Inflammatory macrophage (primary cell): ENCODE measurements at regions not wholly inside any gene's neighbourhood (a gene's known extent, or its start where the extent isn't known, plus 50 kb on each side); places are given as distances from the start of the nearest gene placed in this dataset.

ENCODE experiments used
- DNase-seq, 2 donors: peaks; one replicate each; pipeline ENCODE4 v3.0.0-alpha.2; 2020 to 2022

DNA sequence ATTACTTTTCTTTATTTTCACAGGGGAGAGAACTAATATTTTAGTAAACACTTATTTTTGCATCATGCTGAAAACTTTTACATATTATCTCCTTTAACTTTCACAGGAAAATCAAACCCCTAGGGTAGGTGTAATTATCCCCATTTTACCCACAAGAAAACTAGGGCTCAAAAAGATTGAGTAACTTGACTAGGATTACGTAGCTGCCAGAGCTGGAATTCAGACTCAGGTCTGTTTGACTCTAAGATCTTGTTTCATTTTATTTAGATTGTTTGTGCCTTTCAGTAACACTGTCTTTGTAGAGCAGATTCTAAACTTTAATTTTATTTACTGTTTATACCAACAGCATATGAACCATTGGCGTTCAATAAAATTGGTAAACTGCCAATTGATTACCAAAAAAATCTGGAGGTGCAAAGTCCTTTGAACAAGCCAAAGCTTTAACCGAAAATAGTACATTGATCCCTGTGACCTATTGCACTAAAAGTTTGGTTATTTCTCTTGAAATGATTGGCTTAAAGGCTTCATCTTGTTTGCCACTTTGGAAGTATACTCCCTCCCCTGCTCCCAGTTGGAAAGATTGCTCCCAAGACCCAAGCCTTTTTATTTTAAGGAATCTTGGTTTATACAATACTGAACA is 71.0 kb upstream of the WDR26 start:
- DNase-seq = no peak

DNA sequence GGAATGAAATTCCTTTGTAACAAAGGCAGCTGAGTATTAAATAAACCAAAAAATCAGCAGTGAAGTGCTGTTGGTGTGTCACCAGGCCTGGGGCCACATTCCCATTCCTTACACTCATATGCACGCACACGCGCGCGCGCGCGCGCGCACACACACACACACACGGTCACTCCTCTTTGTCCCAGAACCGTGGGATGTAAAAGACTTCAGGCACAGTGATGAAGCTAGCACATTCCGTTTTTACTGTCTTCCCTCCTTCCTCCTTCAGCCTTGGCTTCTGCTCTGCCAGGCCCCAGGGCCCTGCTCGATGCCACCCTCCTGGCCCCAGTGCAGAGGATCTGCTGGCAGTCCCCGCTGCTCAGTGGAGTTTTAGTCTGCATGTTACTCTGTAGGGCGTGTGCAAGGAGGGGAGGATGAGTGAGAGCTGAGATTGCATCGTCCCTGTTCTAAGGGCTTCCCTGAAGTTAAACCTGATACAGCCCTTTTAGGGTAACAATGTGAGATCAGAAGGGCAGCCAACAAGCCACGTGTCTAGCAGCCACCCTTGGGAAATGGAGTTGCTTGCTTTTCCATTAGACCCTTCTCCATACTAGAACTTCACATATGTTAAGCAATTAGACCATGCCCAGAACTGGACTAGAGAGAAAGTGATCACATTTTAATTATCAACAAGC is 71.7 kb upstream of the WDR26 start:
- no peak for DNase-seq

- DNase-seq = no peak
Observed at GRCh38 chr1:224507771-224508523, 73.3 kb upstream of the WDR26 start.

- DNase-seq = peak; percentile 40 to 72
Observed at GRCh38 chr1:224509907-224510306, 75.3 kb upstream of the WDR26 start.

DNA sequence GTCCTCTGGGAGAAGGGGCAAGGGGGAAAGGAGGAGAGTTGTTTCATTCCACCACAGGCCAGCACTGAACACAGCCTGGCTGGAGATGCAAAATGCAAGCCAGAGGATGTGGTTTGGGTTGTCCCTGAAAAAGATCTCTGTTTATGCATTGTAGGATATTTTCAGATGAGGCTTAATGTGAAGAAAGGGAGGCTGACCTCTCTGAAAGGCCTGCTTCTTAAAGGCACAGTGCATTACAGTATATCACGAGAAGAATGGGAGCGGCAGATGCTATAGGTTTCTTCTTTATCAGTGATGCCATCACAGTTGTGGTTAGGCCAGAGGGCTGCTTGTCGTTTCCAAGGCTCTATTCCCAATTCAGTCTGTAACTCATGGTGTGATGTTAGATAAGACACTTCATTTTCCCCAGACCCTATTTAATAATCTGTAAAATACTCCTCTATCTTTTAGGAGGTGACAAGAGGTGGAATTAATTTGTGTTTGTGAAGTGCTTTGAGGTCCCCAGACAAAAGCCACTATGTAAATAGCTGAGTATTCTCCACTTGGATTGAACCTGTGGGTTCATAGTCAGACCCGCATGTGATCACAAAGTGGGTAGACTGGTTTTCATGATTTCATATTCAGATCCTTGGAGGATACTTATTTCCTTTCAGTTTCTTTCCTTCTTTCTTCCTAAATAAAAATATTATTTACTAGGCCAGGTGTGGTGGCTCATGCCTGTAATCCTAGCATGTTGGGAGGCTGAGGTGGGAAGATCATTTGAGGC is 76.5 kb upstream of the WDR26 start:
- no peak for DNase-seq

GRCh38 chr1:224512600-224513151 is 78.1 kb upstream of the WDR26 start:
- no peak for DNase-seq

GRCh38 chr1:224513383-224513782 is 78.8 kb upstream of the WDR26 start:
- DNase-seq = no peak

DNA sequence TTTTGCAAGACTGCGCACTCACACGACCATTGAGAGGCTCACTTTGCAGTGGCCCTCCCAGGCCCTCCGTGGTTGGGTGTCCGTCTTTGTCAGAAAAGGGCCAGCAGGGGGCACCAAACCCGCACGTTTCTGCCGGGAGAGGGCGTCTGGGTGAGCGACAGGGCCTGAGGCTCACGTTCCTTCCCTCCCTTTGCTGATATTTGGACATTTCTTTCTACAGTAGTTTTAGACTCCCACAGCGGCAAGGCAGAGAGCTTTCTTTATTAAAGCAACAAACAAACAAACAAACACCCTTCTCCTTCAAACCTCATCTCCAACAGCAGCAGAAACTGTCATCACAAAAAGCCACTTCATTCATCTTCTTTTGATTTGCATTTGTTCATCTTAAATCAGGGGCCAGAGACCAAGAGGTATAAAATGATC is 79.2 kb upstream of the WDR26 start:
- peak; percentile 84 to 87 for DNase-seq

- DNase-seq = no peak
Observed at GRCh38 chr1:224517171-224517570, 82.6 kb upstream of the WDR26 start.

- DNase-seq = peak in 1 of 2 donors; percentile 40
Observed at GRCh38 chr1:224518528-224518927, 83.9 kb upstream of the WDR26 start.

- DNase-seq = no peak
Observed at GRCh38 chr1:224519874-224520273, 85.3 kb upstream of the WDR26 start.

DNA sequence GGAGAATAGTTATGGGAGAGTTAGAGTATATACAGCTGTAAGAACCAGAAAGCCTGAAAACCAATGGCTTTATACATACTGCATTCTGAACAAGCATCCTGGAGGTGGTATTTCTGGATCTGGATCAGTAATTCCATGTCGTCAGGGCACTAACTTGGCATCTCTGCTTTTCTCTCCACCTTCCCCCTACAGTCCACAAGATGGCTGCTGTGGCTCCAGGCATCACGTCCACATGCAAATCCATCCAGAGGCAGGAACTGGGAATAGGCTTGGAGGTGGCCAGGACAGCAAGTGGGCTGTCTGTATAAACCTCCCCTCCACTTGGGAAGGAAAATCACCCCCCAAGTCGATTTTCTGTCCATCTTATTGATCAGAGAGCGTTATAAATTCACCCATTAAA is 86.2 kb upstream of the WDR26 start:
- no peak for DNase-seq

- DNase-seq = no peak
Observed at GRCh38 chr1:224521904-224522734, 87.5 kb upstream of the WDR26 start.

DNA sequence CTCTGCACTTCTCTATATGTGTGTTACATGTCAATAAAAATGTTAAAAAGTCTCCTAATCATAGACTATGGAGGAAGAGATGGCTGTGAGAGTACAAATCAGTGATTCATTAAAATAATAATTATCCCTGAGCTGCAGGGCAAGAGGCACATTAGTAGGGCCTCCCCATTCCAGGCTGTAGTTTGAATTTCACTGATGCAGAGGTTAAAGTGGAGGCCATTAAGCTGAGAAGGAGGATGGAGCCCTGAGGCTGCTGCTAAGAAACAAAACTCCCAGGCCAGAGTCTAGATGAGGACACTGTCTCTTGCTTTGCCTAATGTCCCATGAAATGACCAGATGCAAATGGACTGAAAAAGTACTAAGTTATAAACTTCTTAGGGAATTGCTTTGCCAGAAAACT is 89.1 kb upstream of the WDR26 start:
- DNase-seq = no peak

DNA sequence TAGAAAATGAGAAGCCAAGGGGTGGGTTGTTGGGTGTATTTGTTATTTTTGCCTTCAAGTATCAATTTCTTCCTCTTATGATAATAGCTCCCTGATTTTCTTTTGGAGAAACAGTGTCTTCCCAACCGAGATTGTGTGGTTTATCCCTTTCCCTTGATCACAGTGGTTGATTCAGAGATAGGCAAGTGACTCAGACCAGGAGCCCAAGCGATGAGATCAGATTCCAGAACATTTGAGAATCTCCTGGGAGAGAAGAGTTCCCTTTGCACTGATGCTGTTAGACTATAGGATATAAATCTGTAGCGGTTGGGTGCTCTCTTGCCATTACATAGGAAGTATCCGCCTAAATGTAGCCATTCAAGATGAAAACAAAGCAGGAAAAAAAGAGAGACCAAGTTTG is 90.1 kb upstream of the WDR26 start:
- DNase-seq = no peak

DNA sequence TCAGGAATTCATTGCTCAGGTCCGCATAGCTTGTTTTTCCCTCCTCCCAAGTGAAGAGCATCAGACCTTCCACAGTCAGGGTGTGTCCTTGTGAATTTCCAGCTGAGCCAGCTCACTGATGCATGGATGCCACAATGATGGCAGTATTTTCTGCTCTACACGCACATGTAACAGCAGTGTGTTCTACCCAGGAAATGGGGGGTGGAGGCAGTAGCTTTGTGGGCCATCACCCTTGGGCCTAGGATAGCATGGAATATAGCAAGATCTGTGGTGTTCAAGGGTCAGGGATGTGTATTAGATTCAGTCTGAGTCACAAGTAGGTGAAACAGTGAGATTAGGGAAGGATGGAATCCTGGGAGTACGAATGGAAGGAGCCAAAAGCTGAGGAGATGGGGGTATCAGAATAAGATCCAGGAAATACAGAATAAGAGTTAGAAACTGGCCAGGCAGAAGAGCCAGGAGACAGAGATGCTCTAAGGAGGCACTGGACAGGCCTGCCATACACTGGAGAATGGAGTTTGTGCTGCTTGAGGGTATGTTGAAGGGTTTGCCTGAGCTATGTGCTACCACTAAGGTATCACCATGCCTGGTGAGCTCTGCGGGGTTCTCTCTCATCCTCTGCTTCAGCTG is 90.6 kb upstream of the CNIH3 start:
- no peak for DNase-seq

DNA sequence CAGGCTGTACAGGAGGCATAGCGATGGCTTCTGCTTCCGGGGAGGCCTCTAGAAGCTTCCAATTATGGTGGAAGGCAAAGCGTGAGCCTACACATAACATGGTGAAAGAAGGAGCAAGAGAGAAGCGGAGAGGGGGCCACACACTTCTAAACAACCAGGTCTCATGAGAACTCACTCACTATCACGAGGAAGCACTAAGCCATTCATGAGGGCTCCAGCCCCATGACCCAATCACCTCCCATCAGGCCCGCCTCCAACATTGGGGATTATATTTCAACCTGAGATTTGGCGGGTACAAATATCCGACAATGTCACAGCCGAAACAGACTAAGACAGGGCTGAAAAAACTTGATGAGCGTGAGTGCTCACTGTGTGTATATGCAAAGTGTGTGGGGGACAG is 89.3 kb upstream of the CNIH3 start:
- DNase-seq = no peak

- peak in 1 of 2 donors; percentile 19 for DNase-seq
Observed at GRCh38 chr1:224528900-224529299, 87.2 kb upstream of the CNIH3 start.

GRCh38 chr1:224529844-224530243 is 86.3 kb upstream of the CNIH3 start:
- DNase-seq = no peak

GRCh38 chr1:224533517-224533916 is 82.6 kb upstream of the CNIH3 start:
- DNase-seq = no peak

DNA sequence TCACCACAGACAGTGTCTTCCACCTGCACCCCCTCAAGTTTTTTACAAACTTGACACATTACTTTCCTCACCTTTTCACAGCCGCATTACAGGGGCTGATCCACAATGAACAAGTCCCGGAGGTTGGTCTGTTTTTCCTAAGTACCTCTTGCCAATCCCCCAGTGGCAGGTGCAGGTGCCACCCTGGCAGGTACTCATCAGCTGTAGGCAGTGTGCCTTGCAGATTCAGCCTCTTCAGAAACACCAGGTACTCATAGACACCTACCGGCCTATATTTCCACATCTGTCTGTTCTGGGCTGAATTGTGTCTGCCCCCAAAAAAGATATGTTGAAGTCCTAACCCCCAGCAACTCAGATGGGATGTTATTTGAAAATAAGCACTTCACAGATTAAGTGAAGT is 81.4 kb upstream of the CNIH3 start:
- no peak for DNase-seq
